Gastroesophageal sphincter (tissue), 3 donors: ENCODE measurements at regions not wholly inside any gene's neighbourhood (a gene's known extent, or its start where the extent isn't known, plus 50 kb on each side); places are given as distances from the start of the nearest gene placed in this dataset.

Experiments used
- CTCF ChIP-seq, 4 experiments: fragments of 200-600 bp in 2 of 4; fragments of 450-650 bp in 2 of 4; sonication (generic) in 1 of 4; IDR thresholded peaks; one replicate each; pipeline ENCODE4 v1.5.1; 2017 to 2019; ENCODE audit warnings: antibody characterized with exemption in 4 of 4, mild to moderate bottlenecking in 2 of 4, moderate library complexity in 2 of 4
- POLR2A ChIP-seq, 2 donors: fragments of 450-650 bp; IDR thresholded peaks; one replicate each; pipeline ENCODE4 v1.6.1; 2017; ENCODE audit warnings: antibody characterized with exemption in 2 of 2, mild to moderate bottlenecking in 2 of 2, moderate library complexity in 1 of 2
- POLR2AphosphoS5 ChIP-seq: sonication (generic); formaldehyde crosslinking; IDR thresholded peaks from one replicate; pipeline ENCODE4 v1.6.1; 2017; ENCODE audit warnings: antibody characterized with exemption

GRCh38 chr17:52790359-52790955 lies 631.9 kb upstream of the CA10 start:
- TF ChIP-seq POLR2A (IDR thresholded peaks at IDR 0.05) (no peak), CTCF (IDR thresholded peaks at IDR 0.05) (no peak), POLR2AphosphoS5 (no peak)
